HG03159 (cell line): ENCODE measurements at regions not wholly inside any gene's neighbourhood (a gene's known extent, or its start where the extent isn't known, plus 50 kb on each side); places are given as distances from the start of the nearest gene placed in this dataset.
"Not testable (repeated sequence)": the region's sequence is repeated elsewhere in the genome, so short reads cannot be mapped to it uniquely, and the experiment has no call there.

Experiments used
- ATAC-seq: cut with Tn5 transposase; IDR thresholded peaks from one replicate; pipeline ENCODE4 v1.9.1; 2021; ENCODE audit warnings: mild to moderate bottlenecking, moderate library complexity; ENCODE audit not compliant: unreplicated experiment

DNA sequence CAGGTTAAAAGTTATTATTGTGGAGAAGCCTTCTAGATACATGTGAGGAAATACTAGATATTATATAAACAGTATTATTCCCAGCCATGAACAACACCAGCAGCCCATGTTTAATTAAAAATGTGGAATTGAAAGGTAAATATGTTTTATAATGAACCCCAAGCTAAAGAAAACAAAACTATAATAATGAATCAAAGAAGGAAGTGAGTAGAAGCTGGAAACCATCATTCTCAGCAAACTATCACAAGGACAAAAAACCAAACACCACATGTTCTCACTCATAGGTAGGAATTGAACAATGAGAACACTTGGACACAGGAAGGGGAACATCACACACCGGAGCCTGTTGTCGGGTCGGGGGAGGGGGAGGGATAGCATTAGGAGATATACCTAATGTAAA, 167.6 kb upstream of the CXXC4 start:
- not testable (repeated sequence) for ATAC-seq

DNA sequence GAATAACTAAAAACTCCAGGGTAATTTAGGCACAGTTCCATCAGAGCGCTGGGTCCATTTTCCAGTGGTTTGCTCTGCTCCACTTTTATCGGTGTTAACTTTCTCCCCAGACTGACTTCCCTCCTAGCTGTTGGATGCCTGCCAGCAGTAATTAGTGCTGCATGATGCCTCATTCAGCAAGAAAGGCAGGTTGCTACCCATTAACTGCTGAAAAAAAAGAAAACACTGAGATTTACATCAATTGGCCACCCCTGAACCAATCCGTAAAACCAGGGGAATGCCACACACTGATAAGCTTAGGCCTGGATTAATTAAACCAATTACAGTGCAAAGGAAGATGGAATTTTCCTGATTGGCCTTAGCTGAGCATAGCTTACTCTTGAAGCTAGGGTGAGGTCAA, 182.4 kb upstream of the CXXC4 start:
- no peak for ATAC-seq

DNA sequence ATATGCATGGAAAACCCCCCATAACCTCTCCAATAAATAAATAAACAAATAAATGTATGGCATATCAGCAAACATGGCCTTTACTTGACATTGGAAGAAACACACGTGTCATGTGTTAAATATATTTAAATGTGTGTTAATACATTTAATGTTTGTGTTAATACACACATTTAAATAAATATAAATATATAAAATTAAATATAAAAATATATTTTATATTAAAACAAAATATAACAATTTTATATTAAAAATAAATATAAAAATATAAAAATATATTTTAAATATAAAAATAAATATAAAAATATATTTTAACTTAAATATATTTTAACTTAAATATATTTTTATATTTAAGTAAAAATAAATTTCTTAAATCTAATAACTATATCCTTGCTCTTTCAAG, 187.6 kb upstream of the CXXC4 start:
- ATAC-seq, result no peak

GRCh38 chr4:104693601-104694201, 199.0 kb upstream of the CXXC4 start:
- ATAC-seq, result no peak

GRCh38 chr4:104716584-104716983, 221.9 kb upstream of the CXXC4 start:
- ATAC-seq, result no peak

GRCh38 chr4:104719539-104720230, 225.0 kb upstream of the CXXC4 start:
- peak; percentile 100 for ATAC-seq

GRCh38 chr4:104722467-104722866, 227.8 kb upstream of the CXXC4 start:
- ATAC-seq, result no peak

- peak; percentile 62 for ATAC-seq
These were observed 231.3 kb upstream of the CXXC4 start for GRCh38 chr4:104726002-104726401.

DNA sequence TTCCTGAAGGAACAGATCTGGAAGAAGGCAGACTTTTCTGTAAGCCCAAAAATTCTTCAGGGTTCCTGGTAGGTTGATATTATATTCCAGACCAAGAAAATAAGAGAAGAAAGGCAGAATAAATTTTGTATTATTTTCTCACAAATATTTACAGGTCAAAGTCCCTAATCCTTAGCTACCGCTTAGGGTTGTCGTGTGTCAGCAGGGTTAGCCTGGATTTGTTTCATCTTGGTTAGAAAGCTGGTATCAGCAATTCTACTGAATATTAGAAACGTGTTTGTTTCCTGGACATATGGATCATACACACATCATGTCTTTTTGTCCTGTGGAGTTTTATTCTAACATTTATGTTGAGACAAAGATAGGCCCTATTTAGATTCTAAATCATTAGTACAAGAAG, 232.9 kb upstream of the CXXC4 start:
- ATAC-seq, result no peak

- no peak for ATAC-seq
These were observed 233.9 kb upstream of the CXXC4 start for GRCh38 chr4:104728380-104729122.

- no peak for ATAC-seq
These were observed 238.1 kb upstream of the CXXC4 start for GRCh38 chr4:104732766-104733165.

DNA sequence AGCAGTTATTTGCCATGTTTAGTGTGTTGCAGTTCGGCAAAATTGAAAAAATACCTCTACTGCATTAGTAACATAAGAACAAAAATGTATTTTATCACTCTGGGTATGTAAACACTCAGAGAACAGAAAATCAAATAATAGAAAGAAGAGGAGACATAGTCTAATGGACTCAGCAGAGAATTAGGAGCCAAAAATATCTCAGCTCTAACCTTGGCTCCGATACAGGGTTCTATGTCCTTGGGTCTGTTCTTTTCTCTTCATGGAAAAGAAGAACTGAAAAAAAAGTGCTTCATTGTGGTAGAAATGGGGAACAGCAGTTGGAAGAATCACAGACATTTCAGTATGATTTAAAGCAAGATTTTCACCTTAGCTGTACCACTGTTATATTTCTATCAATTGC, 240.5 kb upstream of the CXXC4 start:
- ATAC-seq, result no peak

DNA sequence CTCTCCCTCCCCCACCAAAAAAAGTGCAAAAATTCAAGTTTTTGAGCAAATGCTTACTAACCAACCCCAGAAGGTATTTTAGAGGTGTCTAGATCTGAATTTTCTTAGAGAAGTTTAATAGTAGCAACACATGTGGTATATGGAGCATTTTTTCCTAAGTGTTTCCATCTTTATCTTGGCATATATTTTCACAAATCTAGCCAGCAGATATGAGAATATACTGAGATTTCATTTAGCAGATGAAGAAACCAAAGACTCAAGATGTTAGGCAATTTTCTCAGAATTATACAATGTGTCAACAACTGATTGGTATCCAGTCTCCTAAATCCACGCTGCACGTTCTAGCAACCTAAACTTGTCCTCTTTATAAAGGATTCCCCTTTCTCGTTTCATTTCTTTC, 245.5 kb upstream of the CXXC4 start:
- no peak for ATAC-seq

DNA sequence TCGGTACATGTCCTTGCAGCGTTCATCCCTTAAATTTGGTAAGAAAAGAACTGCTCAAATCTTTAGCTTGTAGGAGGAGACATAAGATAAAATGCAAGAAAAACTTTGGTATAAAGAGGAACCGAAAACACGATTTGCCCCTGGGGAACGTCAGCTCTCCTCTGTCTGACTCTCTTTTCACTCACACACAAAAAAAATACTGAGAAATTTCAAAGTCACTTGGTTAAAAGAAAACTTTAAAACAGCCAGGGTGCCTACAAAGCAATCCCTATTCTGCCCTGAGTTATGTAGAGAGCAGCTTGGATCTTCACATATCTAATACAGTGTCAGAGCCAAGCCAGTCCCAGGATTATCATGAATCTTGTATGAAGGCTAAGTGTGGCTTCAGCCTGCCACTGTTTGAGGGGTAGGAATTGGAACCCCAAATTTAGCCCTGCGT, 248.5 kb upstream of the CXXC4 start:
- ATAC-seq, result peak; percentile 98

DNA sequence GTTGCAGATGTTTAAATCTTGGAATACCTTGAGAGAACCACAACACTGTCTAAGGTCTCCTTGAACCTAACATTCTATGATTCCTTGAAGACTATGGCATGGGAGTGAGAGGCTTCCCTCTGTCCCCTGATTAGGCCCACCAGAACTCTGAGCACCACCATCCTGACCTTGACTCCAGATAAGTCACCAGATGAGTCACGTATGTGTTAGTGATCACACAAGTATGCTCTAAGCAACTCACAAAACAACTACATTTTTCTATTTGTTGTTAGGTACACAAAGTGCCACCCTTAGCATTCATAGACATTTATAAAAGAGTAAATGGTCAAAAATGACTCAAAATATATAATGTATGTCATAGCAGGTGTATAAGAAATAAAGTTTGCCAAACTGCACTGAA, 252.9 kb upstream of the CXXC4 start:
- ATAC-seq, result no peak

- ATAC-seq, result no peak
These were observed 254.4 kb upstream of the CXXC4 start for GRCh38 chr4:104749062-104749461.

- ATAC-seq, result no peak
These were observed 255.3 kb upstream of the CXXC4 start for GRCh38 chr4:104750008-104750407.

DNA sequence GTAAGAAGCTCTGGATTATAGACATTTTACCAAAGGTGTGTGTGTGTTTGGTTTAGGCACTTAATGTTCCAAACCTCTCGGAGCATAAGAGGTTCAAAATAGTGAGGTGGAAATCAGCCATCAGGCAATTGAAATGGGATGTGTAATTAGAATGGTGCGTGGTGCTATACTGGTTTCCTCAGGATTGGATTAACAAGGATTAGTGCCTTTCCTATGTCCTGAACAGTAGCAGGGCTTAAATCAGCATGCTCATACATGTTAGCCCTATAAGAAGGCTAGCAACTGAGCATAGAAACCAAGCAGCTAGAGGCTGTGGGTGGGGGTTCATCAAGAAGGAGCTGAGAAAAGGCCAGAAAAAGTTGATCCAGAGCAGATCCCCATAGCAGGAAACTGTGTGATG, 256.8 kb upstream of the CXXC4 start:
- ATAC-seq, result no peak

DNA sequence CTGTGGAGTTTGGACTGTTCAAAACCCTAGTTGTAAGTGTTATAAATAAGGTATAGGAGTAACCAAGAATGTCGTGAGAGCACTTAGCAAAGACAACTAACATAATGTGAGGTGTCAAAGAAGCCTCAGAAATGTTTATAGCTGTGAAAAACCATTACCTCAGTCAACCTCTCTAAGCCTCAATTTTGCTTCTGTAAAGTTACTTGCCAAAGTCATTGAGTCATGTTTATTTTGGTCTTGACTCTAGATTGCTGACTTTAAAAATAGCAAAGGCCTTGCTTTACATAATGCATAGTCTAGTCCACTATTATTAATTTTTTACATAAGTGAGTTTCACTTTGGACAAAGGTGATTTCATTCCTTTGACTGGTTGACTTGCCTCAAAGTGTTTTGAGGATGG, 257.6 kb upstream of the CXXC4 start:
- ATAC-seq, result peak; percentile 89

GRCh38 chr4:104756837-104757236, 262.1 kb upstream of the CXXC4 start:
- ATAC-seq, result peak; percentile 35

- ATAC-seq, result no peak
These were observed 263.9 kb upstream of the CXXC4 start for GRCh38 chr4:104758574-104758973.

- ATAC-seq, result no peak
These were observed 269.0 kb upstream of the CXXC4 start for GRCh38 chr4:104763554-104764222.
